Heart left ventricle (tissue), 13 donors: ENCODE measurements at regions not wholly inside any gene's neighbourhood (a gene's known extent, or its start where the extent isn't known, plus 50 kb on each side); places are given as distances from the start of the nearest gene placed in this dataset.

Source experiments
- POLR2A ChIP-seq, 2 donors: fragments of 450-650 bp; IDR thresholded peaks; one replicate each; pipeline ENCODE4 v1.6.1; 2017; ENCODE audit warnings: antibody characterized with exemption in 2 of 2, mild to moderate bottlenecking in 2 of 2, moderate library complexity in 2 of 2
- TF ChIP-seq, protein P1 (sequence below), 12 donors: fragments of 200-600 bp; sonication (generic) in 4 of 12; IDR thresholded peaks; one replicate each; pipeline versions ENCODE4 v1.5.0 to v1.8.0; 2018 to 2022; ENCODE audit warnings: antibody characterized with exemption in 12 of 12, mild to moderate bottlenecking in 5 of 12
- donor health status: ischemic (EF 13 %, LVEDD 7.1; RV severe dilation, severe dysfunction).
- donor health status: DM: no; HTN: yes; CAD: no.
- donor health status: DM: no; HTN: no; CAD: no.
- donor health status: ischemic (EF 25% LVEDD 6.9; RV normal size, moderate dysfunction).
- donor health status: ischemic (EF 25% LVEDD 5.7; RV mildly dilated, moderate dysfunction).
- donor health status: ischemic (EF 35%, LVEDD 5.7; RV mildly dilated, moderate dysfunction).
- donor health status: nonischemic (EF 11% LVEDD 7.7; RV severe dilation, severe dysfunction).
- donor health status: DM: yes; HTN: yes; CAD: no.
- donor health status: PGD.
- donor health status: ischemic (EF 29% LVEDD 5.4; RV normal size, mild dysfunction).
- donor health status: nonischemic (EF 23%, LVEDD 6.1; RV moderate dilation, normal function).

DNA sequence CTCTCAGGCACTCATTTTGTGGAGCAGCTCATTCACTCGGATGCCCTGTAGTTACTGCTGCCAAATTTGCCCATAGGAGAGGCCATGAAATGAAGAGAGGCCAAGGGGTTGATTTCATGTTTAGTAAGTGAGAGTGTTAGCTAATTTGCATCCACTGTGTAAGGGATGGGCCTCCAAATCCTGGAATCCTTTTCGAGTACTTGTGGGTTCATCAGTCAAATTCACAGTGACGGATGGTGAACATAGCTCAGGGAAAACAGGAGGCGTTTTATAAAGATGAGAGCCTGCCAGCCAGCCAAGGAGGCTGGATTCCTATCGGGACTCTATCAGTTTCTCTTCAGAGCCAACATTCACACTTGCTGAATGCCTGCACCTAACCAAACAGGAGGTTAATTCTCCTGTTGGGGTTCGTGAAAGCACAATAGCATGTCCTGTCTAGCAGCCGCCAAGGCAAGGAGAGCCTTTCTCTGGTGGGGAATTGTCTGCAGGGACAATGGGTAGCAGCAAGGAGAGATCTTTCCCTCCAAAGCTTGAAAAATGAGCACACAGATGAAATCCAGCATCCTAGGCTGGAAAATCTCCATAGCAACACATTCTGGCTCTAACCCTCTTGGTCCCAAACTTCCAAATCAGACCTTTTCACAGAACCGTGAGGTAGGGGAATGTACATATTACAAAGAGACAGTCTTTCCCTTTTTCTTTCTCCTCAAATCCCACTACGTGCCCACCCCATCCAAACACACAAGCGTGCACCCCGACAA lies 231.4 kb upstream of the ECI2 start:
- TF ChIP-seq, protein P1, sequence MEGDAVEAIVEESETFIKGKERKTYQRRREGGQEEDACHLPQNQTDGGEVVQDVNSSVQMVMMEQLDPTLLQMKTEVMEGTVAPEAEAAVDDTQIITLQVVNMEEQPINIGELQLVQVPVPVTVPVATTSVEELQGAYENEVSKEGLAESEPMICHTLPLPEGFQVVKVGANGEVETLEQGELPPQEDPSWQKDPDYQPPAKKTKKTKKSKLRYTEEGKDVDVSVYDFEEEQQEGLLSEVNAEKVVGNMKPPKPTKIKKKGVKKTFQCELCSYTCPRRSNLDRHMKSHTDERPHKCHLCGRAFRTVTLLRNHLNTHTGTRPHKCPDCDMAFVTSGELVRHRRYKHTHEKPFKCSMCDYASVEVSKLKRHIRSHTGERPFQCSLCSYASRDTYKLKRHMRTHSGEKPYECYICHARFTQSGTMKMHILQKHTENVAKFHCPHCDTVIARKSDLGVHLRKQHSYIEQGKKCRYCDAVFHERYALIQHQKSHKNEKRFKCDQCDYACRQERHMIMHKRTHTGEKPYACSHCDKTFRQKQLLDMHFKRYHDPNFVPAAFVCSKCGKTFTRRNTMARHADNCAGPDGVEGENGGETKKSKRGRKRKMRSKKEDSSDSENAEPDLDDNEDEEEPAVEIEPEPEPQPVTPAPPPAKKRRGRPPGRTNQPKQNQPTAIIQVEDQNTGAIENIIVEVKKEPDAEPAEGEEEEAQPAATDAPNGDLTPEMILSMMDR (IDR thresholded peaks at IDR 0.05) = no peak
- TF ChIP-seq POLR2A (IDR thresholded peaks at IDR 0.05) = no peak
